Lung (tissue), 11 donors: ENCODE measurements at regions not wholly inside any gene's neighbourhood (a gene's known extent, or its start where the extent isn't known, plus 50 kb on each side); places are given as distances from the start of the nearest gene placed in this dataset.

Source experiments
- ATAC-seq: fragments of 200-7000 bp; cut with Tn5 transposase; one replicate; pipeline ENCODE4 v1.9.1; 2020; ENCODE audit warnings: moderate number of reproducible peaks; ENCODE audit not compliant: insufficient read depth, low FRiP score
- DNase-seq, 3 donors: peaks; one replicate each; pipeline ENCODE4 v3.0.0-alpha.2; 2013 to 2017
- H3K27ac ChIP-seq, 2 donors: one replicate each; pipeline ENCODE4 v1.5.1; 2013; ENCODE audit warnings: mild to moderate bottlenecking in 2 of 2, moderate library complexity in 2 of 2, control low read depth in 1 of 2, inconsistent platforms in 1 of 2, low read depth in 1 of 2, low read length in 1 of 2
- H3K27me3 ChIP-seq, 3 donors: one replicate each; pipeline ENCODE4 v1.5.1; 2013; ENCODE audit warnings: low read length in 2 of 3; ENCODE audit not compliant: control insufficient read depth in 3 of 3, insufficient read depth in 3 of 3
- H3K36me3 ChIP-seq, 4 donors: one replicate each; pipeline ENCODE4 v1.5.1; 2013; ENCODE audit warnings: low read length in 4 of 4, mild to moderate bottlenecking in 1 of 4, moderate library complexity in 1 of 4; ENCODE audit not compliant: control insufficient read depth in 4 of 4, insufficient read depth in 4 of 4
- H3K4me1 ChIP-seq, 5 donors: one replicate each; pipeline ENCODE4 v1.5.1; 2013; ENCODE audit warnings: low read length in 5 of 5, mild to moderate bottlenecking in 2 of 5, moderate library complexity in 1 of 5; ENCODE audit not compliant: control insufficient read depth in 5 of 5, insufficient read depth in 5 of 5
- H3K4me3 ChIP-seq: one replicate; pipeline ENCODE4 v1.5.1; 2013; ENCODE audit warnings: mild to moderate bottlenecking, control low read depth, moderate library complexity
- H3K9ac ChIP-seq, 2 donors: one replicate each; pipeline ENCODE4 v1.5.1; 2013; ENCODE audit warnings: low read length in 2 of 2, control low read depth in 1 of 2; ENCODE audit not compliant: insufficient read depth in 1 of 2
- H3K9me3 ChIP-seq, 4 donors: one replicate each; pipeline ENCODE4 v1.5.1; 2013; ENCODE audit warnings: low read length in 3 of 4, mild to moderate bottlenecking in 1 of 4, moderate library complexity in 1 of 4; ENCODE audit not compliant: control insufficient read depth in 4 of 4, insufficient read depth in 3 of 4
- CTCF ChIP-seq: IDR thresholded peaks from 2 replicates; pipeline ENCODE4 v1.5.1; 2012; ENCODE audit warnings: mild to moderate bottlenecking; ENCODE audit errors: control extremely low read depth, extremely low read depth
- WGBS, 2 donors: extraction: QIAGEN DNeasy Blood & Tissue Kit; methylation state at CpG; one replicate each; pipeline ENCODE4 v1.1.7; 2013; 5-methylcytosine and 5-hydroxymethylcytosine counted together
- donor health status: control.
- donor health status: control.
- donor health status: Bipolar disorder and iron deficiency.
- donor health status: healthy.
- donor health status: DM: yes; HTN: yes; CAD: no.

DNA sequence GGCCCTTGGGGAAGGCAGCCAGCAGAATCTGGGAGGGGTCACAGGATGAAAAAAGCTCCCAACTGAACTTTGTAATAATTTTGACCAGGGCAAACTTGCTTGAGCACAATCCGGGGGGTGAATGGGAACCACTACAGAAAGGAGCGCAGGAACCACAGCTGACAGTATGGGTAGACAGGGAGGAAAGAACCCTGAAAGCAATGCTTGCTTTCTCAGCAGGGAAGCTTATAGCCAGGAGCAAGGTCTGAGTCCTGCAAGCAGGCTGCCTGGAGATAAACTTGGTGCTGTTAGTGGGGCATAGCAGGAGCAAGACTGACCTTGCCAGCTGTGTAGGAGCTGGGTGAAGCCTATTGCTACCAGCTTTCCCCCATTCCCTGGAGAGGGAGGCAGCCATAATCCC is 195.2 kb downstream of the MTCL1 start:
- H3K4me1 ChIP-seq, result no peaks in the 10 kb centered on the region
- peaks cover 0 to 16% (median 1%) of the 10 kb centered on the region in 4 donors for H3K9me3 ChIP-seq
- H3K4me3 ChIP-seq, result no peak overlapping the region
- peaks cover 0 to 2% (median 0%) of the 10 kb centered on the region in 3 donors for H3K27me3 ChIP-seq
- H3K36me3 ChIP-seq, result no peaks in the 10 kb centered on the region
- no peak overlapping the region for H3K27ac ChIP-seq
- no peak for TF ChIP-seq CTCF
- DNase-seq, result no peak
- H3K9ac ChIP-seq, result no peak overlapping the region
- WGBS, 2 donors, result 95 to 97% methylated on average over 2 of the region's 2 CpGs
- no peak for ATAC-seq

DNA sequence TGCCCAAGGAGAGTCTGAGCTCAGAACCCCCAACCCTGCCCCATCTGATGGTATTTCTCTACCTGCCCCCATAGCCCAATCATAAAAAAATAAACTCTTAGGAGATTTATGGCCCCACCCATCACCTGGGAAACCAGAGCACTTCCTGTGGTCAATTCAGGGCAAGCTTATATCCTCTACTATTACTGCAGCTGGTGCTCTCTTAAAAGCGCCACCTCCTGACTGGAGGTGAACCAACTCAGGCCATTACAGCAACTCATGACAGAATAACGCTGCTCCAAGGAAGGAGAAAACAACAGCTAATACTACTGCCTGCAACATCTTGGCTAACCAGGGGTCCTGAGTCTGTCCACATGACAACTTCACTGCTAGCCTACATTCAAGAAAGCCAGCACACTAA is 195.7 kb downstream of the MTCL1 start:
- DNase-seq, result no peak
- no peak for ATAC-seq
- Histone ChIP-seq H3K36me3 (no peaks in the 10 kb centered on the region), H3K9me3 (peaks cover 0 to 16% (median 1%) of the 10 kb centered on the region in 4 donors), H3K27me3 (peaks cover 0 to 2% (median 0%) of the 10 kb centered on the region in 3 donors), H3K4me3 (no peak overlapping the region), H3K4me1 (no peaks in the 10 kb centered on the region), H3K27ac (no peak overlapping the region), H3K9ac (no peak overlapping the region)
- no peak for TF ChIP-seq CTCF
- WGBS, 2 donors, result 96 to 97% methylated on average over 2 of the region's 2 CpGs

- no peaks in the 10 kb centered on the region for H3K4me1 ChIP-seq
- H3K9me3 ChIP-seq, result peaks cover 0 to 5% (median 1%) of the 10 kb centered on the region in 4 donors
- H3K27ac ChIP-seq, result no peak overlapping the region
- no peak overlapping the region for H3K9ac ChIP-seq
- no peaks in the 10 kb centered on the region for H3K36me3 ChIP-seq
- TF ChIP-seq CTCF, result no peak
- no peaks in the 10 kb centered on the region for H3K27me3 ChIP-seq
- H3K4me3 ChIP-seq, result no peak overlapping the region
- no peak for DNase-seq
- ATAC-seq, result no peak
These were observed 198.2 kb upstream of the NDUFV2 start for GRCh38 chr18:8904316-8904715.

- TF ChIP-seq CTCF, result no peak
- no peak overlapping the region for H3K4me3 ChIP-seq
- H3K9ac ChIP-seq, result no peak overlapping the region
- H3K27ac ChIP-seq, result no peak overlapping the region
- H3K27me3 ChIP-seq, result no peaks in the 10 kb centered on the region
- ATAC-seq (no peak), DNase-seq (no peak)
- H3K9me3 ChIP-seq, result no peaks in the 10 kb centered on the region
- H3K36me3 ChIP-seq, result no peaks in the 10 kb centered on the region
- H3K4me1 ChIP-seq, result peaks cover 0 to 7% (median 0%) of the 10 kb centered on the region in 5 donors
- WGBS, 2 donors, result 92 to 96% methylated on average over 2 of the region's 2 CpGs
These were observed 193.5 kb upstream of the NDUFV2 start for GRCh38 chr18:8908792-8909510.
